CD4-positive, CD25-positive, alpha-beta regulatory T cell (primary cell): ENCODE measurements at regions not wholly inside any gene's neighbourhood (a gene's known extent, or its start where the extent isn't known, plus 50 kb on each side); places are given as distances from the start of the nearest gene placed in this dataset.

ENCODE experiments used
- ATAC-seq, 2 donors: fragments of 150-1000 bp; cut with Tn5 transposase; one replicate each; pipeline ENCODE4 v1.10.0; 2021; ENCODE audit warnings: low read depth in 2 of 2, moderate number of reproducible peaks in 2 of 2, moderate library complexity in 1 of 2
- DNase-seq, 3 donors: peaks; one replicate each; pipeline versions ENCODE4 v3.0.0 to v3.0.0-alpha.2; 2012 to 2022; ENCODE audit warnings: mixed read lengths in 1 of 3
- H3K27ac ChIP-seq: one replicate; pipeline ENCODE4 v1.7.0; 2013; ENCODE audit warnings: mild to moderate bottlenecking, low read length; ENCODE audit not compliant: insufficient read depth, poor library complexity, severe bottlenecking
- H3K27me3 ChIP-seq: one replicate; pipeline ENCODE4 v1.7.0; 2013; ENCODE audit warnings: low read length; ENCODE audit not compliant: control insufficient read depth, insufficient read depth
- H3K36me3 ChIP-seq: one replicate; pipeline ENCODE4 v1.7.0; 2013; ENCODE audit warnings: mild to moderate bottlenecking, low read length, moderate library complexity; ENCODE audit not compliant: control insufficient read depth, insufficient read depth
- H3K4me1 ChIP-seq: 2 replicates; pipeline ENCODE4 v1.7.0; 2013; ENCODE audit warnings: mild to moderate bottlenecking, low read length; ENCODE audit not compliant: insufficient read depth, control insufficient read depth, poor library complexity, severe bottlenecking
- H3K4me3 ChIP-seq: one replicate; pipeline ENCODE4 v1.7.0; 2013; ENCODE audit warnings: low read depth, mild to moderate bottlenecking, low read length, moderate library complexity
- H3K9me3 ChIP-seq, 2 experiments: 1 replicate in 1 of 2; 2 replicates in 1 of 2; pipeline ENCODE4 v1.7.0; 2013; ENCODE audit warnings: low read length in 2 of 2, mild to moderate bottlenecking in 1 of 2, moderate library complexity in 1 of 2; ENCODE audit not compliant: control insufficient read depth in 2 of 2
- H3K27ac Mint-ChIP-seq, 3 donors: one replicate each; pipeline ENCODE4 v1.8.0; 2020 to 2022; ENCODE audit warnings: mild to moderate bottlenecking in 3 of 3, mixed read lengths in 3 of 3, moderate library complexity in 2 of 3
- H3K27me3 Mint-ChIP-seq: one replicate; pipeline ENCODE4 v1.8.0; 2022; ENCODE audit warnings: mild to moderate bottlenecking, mixed read lengths
- H3K36me3 Mint-ChIP-seq: one replicate; pipeline ENCODE4 v1.8.0; 2020; ENCODE audit warnings: mixed read lengths
- H3K4me1 Mint-ChIP-seq, 4 donors: one replicate each; pipeline ENCODE4 v1.8.0; 2020 to 2022; ENCODE audit warnings: mixed read lengths in 4 of 4, mild to moderate bottlenecking in 1 of 4
- H3K4me3 Mint-ChIP-seq, 4 donors: one replicate each; pipeline ENCODE4 v1.8.0; 2020 to 2022; ENCODE audit warnings: mild to moderate bottlenecking in 4 of 4, mixed read lengths in 4 of 4, moderate library complexity in 3 of 4
- H3K9me3 Mint-ChIP-seq, 7 donors: one replicate each; pipeline ENCODE4 v1.8.0; 2020 to 2022; ENCODE audit warnings: mixed read lengths in 7 of 7, mild to moderate bottlenecking in 3 of 7, moderate library complexity in 2 of 7

GRCh38 chr21:23686737-23687523, 1920.4 kb downstream of the MRPL39 start:
- H3K9me3 ChIP-seq = no peaks in the 10 kb centered on the region
- Mint-ChIP-seq H3K4me1 (no peaks in the 10 kb centered on the region), H3K27ac (no peak overlapping the region), H3K9me3 (peaks cover 0 to 13% (median 7%) of the 10 kb centered on the region in 7 donors), H3K27me3 (no peaks in the 10 kb centered on the region), H3K4me3 (no peak overlapping the region), H3K36me3 (no peaks in the 10 kb centered on the region)
- no peak for ATAC-seq
- H3K36me3 ChIP-seq = no peaks in the 10 kb centered on the region
- H3K27ac ChIP-seq = no peak overlapping the region
- H3K27me3 ChIP-seq = no peaks in the 10 kb centered on the region
- H3K4me3 ChIP-seq = no peak overlapping the region
- no peaks in the 10 kb centered on the region for H3K4me1 ChIP-seq
- DNase-seq = no peak

GRCh38 chr21:23684431-23684830, 1922.8 kb downstream of the MRPL39 start:
- H3K27ac ChIP-seq = no peak overlapping the region
- no peak overlapping the region for H3K4me3 Mint-ChIP-seq
- DNase-seq = no peak
- H3K4me3 ChIP-seq = no peak overlapping the region
- H3K4me1 ChIP-seq = no peaks in the 10 kb centered on the region
- H3K27me3 ChIP-seq = no peaks in the 10 kb centered on the region
- no peak overlapping the region for H3K27ac Mint-ChIP-seq
- H3K9me3 Mint-ChIP-seq = peaks cover 0 to 9% (median 3%) of the 10 kb centered on the region in 7 donors
- no peaks in the 10 kb centered on the region for H3K9me3 ChIP-seq
- H3K27me3 Mint-ChIP-seq = no peaks in the 10 kb centered on the region
- no peaks in the 10 kb centered on the region for H3K36me3 Mint-ChIP-seq
- H3K36me3 ChIP-seq = no peaks in the 10 kb centered on the region
- no peak for ATAC-seq
- H3K4me1 Mint-ChIP-seq = no peaks in the 10 kb centered on the region

DNA sequence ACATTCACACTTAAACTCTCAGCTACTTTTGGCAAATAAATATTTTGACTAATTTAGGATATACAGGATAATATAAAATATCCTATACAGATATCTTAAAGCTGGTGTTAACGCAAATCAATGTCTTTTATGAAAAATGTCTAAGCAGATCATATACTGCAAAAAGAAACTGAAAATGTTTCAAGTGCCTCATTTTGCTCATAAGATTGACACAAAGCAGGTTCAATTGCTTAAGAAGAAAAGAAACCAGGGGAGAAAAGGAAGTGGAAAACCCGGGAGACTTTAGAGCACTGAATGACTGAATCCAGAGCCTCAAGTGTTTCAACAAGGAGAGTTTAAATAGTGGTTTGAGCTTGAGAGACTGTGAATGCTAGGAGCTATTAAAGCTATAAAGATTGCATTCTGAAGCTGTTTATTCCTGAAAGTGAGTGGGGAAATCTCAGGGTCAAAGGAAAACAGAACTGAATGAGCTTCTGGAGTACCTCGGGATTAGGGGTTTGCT, 1943.0 kb downstream of the MRPL39 start:
- Histone ChIP-seq H3K9me3 (no peaks in the 10 kb centered on the region), H3K4me1 (no peaks in the 10 kb centered on the region), H3K27me3 (no peaks in the 10 kb centered on the region), H3K36me3 (no peaks in the 10 kb centered on the region), H3K27ac (no peak overlapping the region), H3K4me3 (no peak overlapping the region)
- no peaks in the 10 kb centered on the region for H3K36me3 Mint-ChIP-seq
- no peak overlapping the region for H3K27ac Mint-ChIP-seq
- H3K4me3 Mint-ChIP-seq = no peak overlapping the region
- peaks cover 0 to 4% (median 3%) of the 10 kb centered on the region in 7 donors for H3K9me3 Mint-ChIP-seq
- no peaks in the 10 kb centered on the region for H3K27me3 Mint-ChIP-seq
- no peak for DNase-seq
- no peaks in the 10 kb centered on the region for H3K4me1 Mint-ChIP-seq
- no peak for ATAC-seq

DNA sequence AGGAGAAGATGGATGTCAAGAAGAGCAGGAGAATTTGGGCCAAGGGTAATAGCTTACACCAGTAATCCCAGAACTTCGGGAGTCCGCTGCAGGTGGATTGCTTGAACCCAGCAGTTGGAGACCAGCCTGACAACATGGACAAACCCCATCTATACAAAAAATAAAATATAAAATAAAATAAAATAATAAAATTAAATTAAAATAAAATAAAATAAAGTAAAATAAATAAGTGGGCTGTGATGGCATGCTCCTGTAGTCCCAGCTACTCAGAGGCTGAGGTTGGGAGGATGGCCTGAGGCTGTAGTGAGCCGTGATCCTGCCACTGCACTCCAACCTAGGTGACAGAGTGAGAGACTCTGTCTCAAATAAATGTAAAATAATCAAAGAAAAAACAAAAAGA, 1946.7 kb downstream of the MRPL39 start:
- Histone ChIP-seq H3K27ac (no peak overlapping the region), H3K36me3 (no peaks in the 10 kb centered on the region), H3K4me1 (no peaks in the 10 kb centered on the region), H3K27me3 (no peaks in the 10 kb centered on the region), H3K9me3 (no peaks in the 10 kb centered on the region), H3K4me3 (no peak overlapping the region)
- Mint-ChIP-seq H3K27ac (no peak overlapping the region), H3K36me3 (no peaks in the 10 kb centered on the region), H3K27me3 (no peaks in the 10 kb centered on the region), H3K4me1 (no peaks in the 10 kb centered on the region), H3K9me3 (peaks cover 3 to 10% (median 4%) of the 10 kb centered on the region in 7 donors), H3K4me3 (no peak overlapping the region)
- ATAC-seq (no peak), DNase-seq (no peak)

- Histone ChIP-seq H3K27me3 (no peaks in the 10 kb centered on the region), H3K27ac (no peak overlapping the region), H3K9me3 (peaks cover 3 to 9% of the 10 kb centered on the region in 2 experiments), H3K4me1 (no peaks in the 10 kb centered on the region), H3K4me3 (no peak overlapping the region), H3K36me3 (no peaks in the 10 kb centered on the region)
- H3K27ac Mint-ChIP-seq = no peak overlapping the region
- H3K4me3 Mint-ChIP-seq = no peak overlapping the region
- H3K27me3 Mint-ChIP-seq = no peaks in the 10 kb centered on the region
- no peaks in the 10 kb centered on the region for H3K4me1 Mint-ChIP-seq
- no peaks in the 10 kb centered on the region for H3K36me3 Mint-ChIP-seq
- ATAC-seq (no peak), DNase-seq (no peak)
- peaks cover 0 to 14% (median 5%) of the 10 kb centered on the region in 7 donors for H3K9me3 Mint-ChIP-seq
Observed at GRCh38 chr21:23644768-23645167, 1962.5 kb downstream of the MRPL39 start.

DNA sequence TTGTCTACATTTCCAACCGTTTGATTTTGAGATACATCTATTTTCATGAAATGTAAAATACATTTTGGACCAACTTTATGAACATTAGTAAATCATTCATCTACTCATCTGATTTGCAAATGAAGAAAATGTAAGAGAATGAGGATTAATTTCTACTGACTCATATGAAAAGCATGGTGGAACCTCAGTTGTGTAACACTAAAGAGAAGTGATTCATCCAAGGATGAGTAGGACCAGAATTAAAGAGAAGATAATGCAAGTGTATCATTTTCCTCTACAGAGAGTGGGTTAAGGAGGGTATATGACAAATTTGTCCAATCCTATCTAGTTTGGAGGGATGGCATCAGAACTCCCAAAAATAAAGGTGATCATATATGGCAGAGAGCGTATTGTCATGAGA, 1967.6 kb downstream of the MRPL39 start:
- Mint-ChIP-seq H3K27ac (no peak overlapping the region), H3K9me3 (peaks cover 0 to 10% (median 4%) of the 10 kb centered on the region in 7 donors), H3K36me3 (no peaks in the 10 kb centered on the region), H3K4me3 (no peak overlapping the region), H3K4me1 (no peaks in the 10 kb centered on the region), H3K27me3 (no peaks in the 10 kb centered on the region)
- no peak overlapping the region for H3K4me3 ChIP-seq
- peaks cover 4 to 6% of the 10 kb centered on the region in 2 experiments for H3K9me3 ChIP-seq
- DNase-seq = no peak
- ATAC-seq = no peak
- H3K36me3 ChIP-seq = no peaks in the 10 kb centered on the region
- no peak overlapping the region for H3K27ac ChIP-seq
- no peaks in the 10 kb centered on the region for H3K4me1 ChIP-seq
- no peaks in the 10 kb centered on the region for H3K27me3 ChIP-seq

GRCh38 chr21:23638131-23638695, 1969.1 kb downstream of the MRPL39 start:
- Mint-ChIP-seq H3K4me1 (no peaks in the 10 kb centered on the region), H3K27me3 (no peaks in the 10 kb centered on the region), H3K4me3 (no peak overlapping the region), H3K36me3 (no peaks in the 10 kb centered on the region), H3K27ac (no peak overlapping the region), H3K9me3 (peaks cover 0 to 10% (median 4%) of the 10 kb centered on the region in 7 donors)
- DNase-seq = no peak
- no peaks in the 10 kb centered on the region for H3K36me3 ChIP-seq
- no peak for ATAC-seq
- no peak overlapping the region for H3K4me3 ChIP-seq
- H3K27ac ChIP-seq = no peak overlapping the region
- H3K9me3 ChIP-seq = peaks cover 4 to 6% of the 10 kb centered on the region in 2 experiments
- no peaks in the 10 kb centered on the region for H3K4me1 ChIP-seq
- H3K27me3 ChIP-seq = no peaks in the 10 kb centered on the region
